B cell (primary cell): ENCODE measurements at regions not wholly inside any gene's neighbourhood (a gene's known extent, or its start where the extent isn't known, plus 50 kb on each side); places are given as distances from the start of the nearest gene placed in this dataset.

ENCODE experiments used
- ATAC-seq: fragments of 200-7000 bp; cut with Tn5 transposase; one replicate; pipeline ENCODE4 v1.10.0; 2021; ENCODE audit warnings: low read depth, mild to moderate bottlenecking, moderate number of reproducible peaks, moderate library complexity
- CTCF ChIA-PET: fragments of 350-600 bp; sonication (Branson Sonifier 250); formaldehyde crosslinking; loops from one replicate; lab custom pipeline; 2021; ENCODE audit warnings: antibody characterized with exemption, inconsistent platforms; lab: Charles Lee
- POLR2A ChIA-PET: fragments of 350-600 bp; sonication (Branson Sonifier 250); formaldehyde crosslinking; loops from one replicate; lab custom pipeline; 2021; ENCODE audit warnings: antibody characterized with exemption; lab: Charles Lee
- DNase-seq: peaks from one replicate; pipeline ENCODE4 v3.0.0; 2013
- H2AFZ ChIP-seq: 2 replicates; pipeline ENCODE4 v1.6.1; 2012; ENCODE audit warnings: mild to moderate bottlenecking, low read depth, low read length; ENCODE audit not compliant: insufficient read depth, poor library complexity, severe bottlenecking
- H3K27ac ChIP-seq, 2 donors: 1 replicate in 1 of 2; 2 replicates in 1 of 2; pipeline ENCODE4 v1.5.1; 2012 to 2013; ENCODE audit warnings: low read length in 2 of 2, mild to moderate bottlenecking in 2 of 2, moderate library complexity in 1 of 2
- H3K27me3 ChIP-seq, 4 experiments: fragments of 200-600 bp in 1 of 4; sonication (generic) in 1 of 4; replicated peaks in 1 of 4; 1 replicate in 2 of 4; 2 replicates in 2 of 4; pipeline versions ENCODE4 v1.6.1 to v1.7.0; 2013 to 2016; ENCODE audit warnings: low read length in 3 of 4, mild to moderate bottlenecking in 2 of 4, mixed read lengths in 1 of 4, moderate library complexity in 1 of 4; ENCODE audit not compliant: insufficient read depth in 4 of 4, control insufficient read depth in 3 of 4; ENCODE audit errors: control extremely low read depth in 1 of 4
- H3K36me3 ChIP-seq, 2 experiments: replicated peaks in 1 of 2; 1 replicate in 1 of 2; 2 replicates in 1 of 2; pipeline versions ENCODE4 v1.6.1 to v1.7.1; 2013; ENCODE audit warnings: low read length in 1 of 2; ENCODE audit not compliant: insufficient read depth in 2 of 2, control insufficient read depth in 1 of 2; ENCODE audit errors: control extremely low read depth in 1 of 2, extremely low read depth in 1 of 2
- H3K4me1 ChIP-seq, 2 donors: fragments of 200-600 bp in 1 of 2; sonication (generic) in 1 of 2; 1 replicate in 1 of 2; 2 replicates in 1 of 2; pipeline versions ENCODE4 v1.5.1 to v1.6.1; 2013 to 2017; ENCODE audit warnings: low read length in 2 of 2; ENCODE audit not compliant: control insufficient read depth in 2 of 2, insufficient read depth in 2 of 2
- H3K4me2 ChIP-seq: replicated peaks from 2 replicates; pipeline ENCODE3; 2012; ENCODE audit warnings: mild to moderate bottlenecking, low read depth, low read length; ENCODE audit not compliant: poor library complexity, severe bottlenecking
- H3K4me3 ChIP-seq, 5 experiments: fragments of 200-600 bp in 1 of 5; sonication (generic) in 1 of 5; 1 replicate in 3 of 5; 2 replicates in 2 of 5; pipeline versions ENCODE4 v1.5.1 to v1.7.0; 2011 to 2016; ENCODE audit warnings: low read length in 4 of 5, mild to moderate bottlenecking in 4 of 5, low read depth in 2 of 5, control low read depth in 1 of 5, moderate library complexity in 1 of 5; ENCODE audit not compliant: insufficient read depth in 1 of 5; ENCODE audit errors: control extremely low read depth in 1 of 5, extremely low read depth in 1 of 5
- H3K79me2 ChIP-seq: fragments of 200-600 bp; sonication (generic); one replicate; pipeline ENCODE4 v1.6.0; 2016; ENCODE audit warnings: low read length; ENCODE audit not compliant: control insufficient read depth, insufficient read depth
- H3K9ac ChIP-seq: fragments of 200-600 bp; sonication (generic); 2 replicates; pipeline ENCODE4 v1.6.1; 2017; ENCODE audit warnings: mild to moderate bottlenecking, low read length, moderate library complexity
- H3K9me3 ChIP-seq, 3 donors: one replicate each; pipeline versions ENCODE4 v1.6.1 to v1.7.1; 2013; ENCODE audit warnings: low read length in 2 of 3; ENCODE audit not compliant: control insufficient read depth in 2 of 3, insufficient read depth in 1 of 3; ENCODE audit errors: control extremely low read depth in 1 of 3
- H4K20me1 ChIP-seq: 2 replicates; pipeline ENCODE4 v1.6.0; 2012; ENCODE audit warnings: mild to moderate bottlenecking, low read length; ENCODE audit not compliant: insufficient read depth, control insufficient read depth, poor library complexity, severe bottlenecking
- H3K27ac Mint-ChIP-seq: one replicate; pipeline ENCODE4 v1.8.0; 2021; ENCODE audit warnings: mixed read lengths
- H3K27me3 Mint-ChIP-seq: one replicate; pipeline ENCODE4 v1.8.0; 2021; ENCODE audit warnings: mixed read lengths
- H3K4me1 Mint-ChIP-seq: one replicate; pipeline ENCODE4 v1.8.0; 2021; ENCODE audit warnings: mixed read lengths
- H3K4me3 Mint-ChIP-seq: one replicate; pipeline ENCODE4 v1.8.0; 2021; ENCODE audit warnings: mixed read lengths
- H3K9me3 Mint-ChIP-seq: one replicate; pipeline ENCODE4 v1.8.0; 2022; ENCODE audit warnings: mixed read lengths; ENCODE audit not compliant: insufficient read depth
- EZH2 ChIP-seq: IDR thresholded peaks from 2 replicates; pipeline ENCODE4 v1.6.1; 2012; ENCODE audit warnings: borderline replicate concordance, low read depth, mild to moderate bottlenecking, moderate library complexity, low read length; ENCODE audit not compliant: insufficient read depth, poor library complexity, severe bottlenecking
- WGBS: methylation state at CpG from one replicate; pipeline ENCODE4 v1.1.5; 2013; ENCODE audit warnings: missing lambda C conversion rate; ENCODE audit not compliant: insufficient coverage; 5-methylcytosine and 5-hydroxymethylcytosine counted together
- intact Hi-C: fragments of 100-400 bp; cut with micrococcal nuclease; formaldehyde crosslinking; loops from one replicate; pipeline ENCODE4 v1.10.0; 2022
- TF ChIP-seq, protein P1 (sequence below): fragments of 200-600 bp; IDR thresholded peaks from one replicate; pipeline ENCODE4 v1.8.0; 2022; ENCODE audit warnings: antibody characterized with exemption, mild to moderate bottlenecking

DNA sequence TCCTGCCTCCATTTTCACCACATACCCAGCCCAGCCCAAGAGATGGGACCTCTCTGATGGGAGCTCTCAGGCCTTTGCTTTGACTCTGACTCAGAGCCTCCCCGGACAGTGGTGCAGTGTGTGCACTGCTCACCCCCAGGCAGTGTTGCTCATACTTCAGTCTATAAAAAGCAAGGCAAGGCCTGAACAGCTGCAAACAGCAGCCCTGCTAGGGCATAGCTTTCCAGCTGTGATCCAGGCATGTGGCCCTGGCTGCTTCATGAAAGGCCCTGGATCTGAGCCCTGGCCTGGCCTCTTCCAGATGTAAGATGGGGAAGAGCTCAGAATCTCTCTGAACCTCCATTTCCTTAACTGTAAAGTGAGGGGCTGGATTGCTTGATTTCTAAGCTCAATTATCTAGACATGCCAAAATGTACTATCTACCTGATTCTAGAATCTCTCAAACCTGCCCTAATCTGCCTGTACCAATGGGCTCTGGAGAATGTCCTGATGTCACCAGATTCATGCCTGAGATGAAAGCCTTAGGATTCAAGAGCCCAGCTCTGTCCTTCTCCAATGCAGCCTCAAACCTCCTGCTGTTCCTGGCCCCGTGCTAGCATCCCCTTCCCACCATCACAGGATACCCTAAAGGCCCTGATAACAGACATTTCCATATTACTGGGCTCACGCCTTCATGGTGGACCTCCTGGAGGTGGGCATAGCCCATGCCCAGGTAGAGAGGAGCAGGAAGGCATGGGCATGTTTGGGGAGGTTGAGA lies 206.9 kb downstream of the ARL4C start:
- TF ChIP-seq EZH2: no peak
- TF ChIP-seq, protein P1, sequence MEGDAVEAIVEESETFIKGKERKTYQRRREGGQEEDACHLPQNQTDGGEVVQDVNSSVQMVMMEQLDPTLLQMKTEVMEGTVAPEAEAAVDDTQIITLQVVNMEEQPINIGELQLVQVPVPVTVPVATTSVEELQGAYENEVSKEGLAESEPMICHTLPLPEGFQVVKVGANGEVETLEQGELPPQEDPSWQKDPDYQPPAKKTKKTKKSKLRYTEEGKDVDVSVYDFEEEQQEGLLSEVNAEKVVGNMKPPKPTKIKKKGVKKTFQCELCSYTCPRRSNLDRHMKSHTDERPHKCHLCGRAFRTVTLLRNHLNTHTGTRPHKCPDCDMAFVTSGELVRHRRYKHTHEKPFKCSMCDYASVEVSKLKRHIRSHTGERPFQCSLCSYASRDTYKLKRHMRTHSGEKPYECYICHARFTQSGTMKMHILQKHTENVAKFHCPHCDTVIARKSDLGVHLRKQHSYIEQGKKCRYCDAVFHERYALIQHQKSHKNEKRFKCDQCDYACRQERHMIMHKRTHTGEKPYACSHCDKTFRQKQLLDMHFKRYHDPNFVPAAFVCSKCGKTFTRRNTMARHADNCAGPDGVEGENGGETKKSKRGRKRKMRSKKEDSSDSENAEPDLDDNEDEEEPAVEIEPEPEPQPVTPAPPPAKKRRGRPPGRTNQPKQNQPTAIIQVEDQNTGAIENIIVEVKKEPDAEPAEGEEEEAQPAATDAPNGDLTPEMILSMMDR: no peak
- Mint-ChIP-seq H3K9me3 (peaks cover 5% of the 10 kb centered on the region), H3K4me1 (peaks cover 50% of the 10 kb centered on the region), H3K27ac (peak overlapping the region; percentile 75), H3K4me3 (peak overlapping the region; percentile 61), H3K27me3 (peaks cover 19% of the 10 kb centered on the region)
- DNase-seq: no peak
- Histone ChIP-seq H3K36me3 (no peaks in the 10 kb centered on the region), H3K4me3 (no peak overlapping the region), H3K4me1 (peaks cover 41 to 47% of the 10 kb centered on the region in 2 donors), H3K9me3 (peaks cover 0 to 44% (median 14%) of the 10 kb centered on the region in 3 donors), H4K20me1 (no peaks in the 10 kb centered on the region), H3K79me2 (no peaks in the 10 kb centered on the region), H3K27me3 (peaks cover 0 to 53% (median 6%) of the 10 kb centered on the region in 4 experiments), H3K27ac (peak overlapping the region; percentile 5 to 20), H3K9ac (peak overlapping the region; percentile 3), H2AFZ (peak overlapping the region; percentile 43), H3K4me2 (peak overlapping the region; percentile 57)
- POLR2A ChIA-PET: interaction anchor here (1.4 kb wide), 1 partner anchor 207 kb away, joined by 3 read pairs; the partner anchor contains the start of gene ARL4C
- CTCF ChIA-PET: interaction anchor here (0.8 to 6.0 kb wide), 9 partner anchors 9 to 212 kb away, joined by 3 to 57 read pairs (median 12); partner anchors contain the start of gene ARL4C
- intact Hi-C loops: loop anchor here (1.0 to 5.0 kb wide), 4 partner anchors 19 to 210 kb away; no protein-coding TSS in a partner anchor
- WGBS: 75% methylated on average over 2 of the region's 3 CpGs
- ATAC-seq: no peak
